HAP-1 (cell line): ENCODE measurements at regions not wholly inside any gene's neighbourhood (a gene's known extent, or its start where the extent isn't known, plus 50 kb on each side); places are given as distances from the start of the nearest gene placed in this dataset.

Experiments
- DNase-seq, 2 experiments: peaks; one replicate each; pipeline ENCODE4 v3.0.0-alpha.2; 2016 to 2020; ENCODE audit warnings: low spot score in 2 of 2
- H3K27me3 ChIP-seq: fragments of 250-450 bp; sonication (Bioruptor Pico); 2 replicates; pipeline ENCODE4 v1.5.1; 2020; ENCODE audit warnings: low read depth, mild to moderate bottlenecking, moderate library complexity
- H3K36me3 ChIP-seq: fragments of 250-450 bp; sonication (Bioruptor Pico); replicated peaks from 2 replicates; pipeline ENCODE4 v1.5.1; 2020; ENCODE audit warnings: mild to moderate bottlenecking
- H3K4me1 ChIP-seq: fragments of 250-450 bp; sonication (Bioruptor Pico); 2 replicates; pipeline ENCODE4 v1.5.1; 2020; ENCODE audit warnings: mild to moderate bottlenecking
- H3K4me3 ChIP-seq: fragments of 250-450 bp; sonication (Bioruptor Pico); 2 replicates; pipeline ENCODE4 v1.5.1; 2020; ENCODE audit warnings: mild to moderate bottlenecking, moderate library complexity
- H3K9me3 ChIP-seq: fragments of 250-450 bp; sonication (Bioruptor Pico); 2 replicates; pipeline ENCODE4 v1.5.1; 2020; ENCODE audit warnings: mild to moderate bottlenecking, moderate library complexity
- in situ Hi-C: fragments of 300-500 bp; cut with MboI; formaldehyde crosslinking; loops from 3 replicates; pipeline ENCODE4 v1.14.3; 2020; ENCODE audit warnings: low sequenced_read_pairs, inconsistent platforms, mixed read lengths

DNA sequence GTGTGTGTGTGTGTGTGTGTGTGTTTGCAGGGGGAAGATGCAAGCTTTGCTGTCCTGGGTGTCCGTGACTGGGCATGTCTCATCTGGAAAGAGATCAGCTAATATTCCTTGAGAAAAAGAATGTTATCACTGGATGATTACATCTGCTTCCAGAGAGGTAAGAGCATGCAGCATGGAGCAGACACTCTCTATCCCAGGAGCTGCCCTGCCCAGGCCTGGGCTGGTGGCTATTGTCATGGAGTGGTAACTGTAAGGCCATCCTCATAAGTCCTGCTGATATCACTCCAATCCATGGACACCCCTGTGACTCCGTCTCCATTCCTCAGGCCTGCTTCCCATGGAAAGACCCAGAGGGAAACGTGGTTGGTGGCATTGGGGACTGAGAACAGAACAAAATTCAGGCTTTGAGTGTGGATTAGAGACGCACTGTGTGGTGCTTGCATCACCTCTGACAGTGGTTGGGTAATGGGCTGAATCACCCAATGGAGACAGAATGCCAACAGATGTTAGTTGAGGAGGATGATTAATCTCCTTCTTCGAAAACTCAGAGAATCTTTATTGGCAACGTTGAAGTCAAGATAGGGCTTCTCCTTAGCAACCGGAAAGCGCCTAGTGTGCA lies 52.0 kb upstream of the KCNIP1 start:
- Histone ChIP-seq H3K27me3 (no peaks in the 10 kb centered on the region), H3K4me1 (no peaks in the 10 kb centered on the region), H3K4me3 (no peak overlapping the region), H3K9me3 (no peaks in the 10 kb centered on the region), H3K36me3 (no peaks in the 10 kb centered on the region)
- in situ Hi-C loops = no loop called here
- DNase-seq = no peak

DNA sequence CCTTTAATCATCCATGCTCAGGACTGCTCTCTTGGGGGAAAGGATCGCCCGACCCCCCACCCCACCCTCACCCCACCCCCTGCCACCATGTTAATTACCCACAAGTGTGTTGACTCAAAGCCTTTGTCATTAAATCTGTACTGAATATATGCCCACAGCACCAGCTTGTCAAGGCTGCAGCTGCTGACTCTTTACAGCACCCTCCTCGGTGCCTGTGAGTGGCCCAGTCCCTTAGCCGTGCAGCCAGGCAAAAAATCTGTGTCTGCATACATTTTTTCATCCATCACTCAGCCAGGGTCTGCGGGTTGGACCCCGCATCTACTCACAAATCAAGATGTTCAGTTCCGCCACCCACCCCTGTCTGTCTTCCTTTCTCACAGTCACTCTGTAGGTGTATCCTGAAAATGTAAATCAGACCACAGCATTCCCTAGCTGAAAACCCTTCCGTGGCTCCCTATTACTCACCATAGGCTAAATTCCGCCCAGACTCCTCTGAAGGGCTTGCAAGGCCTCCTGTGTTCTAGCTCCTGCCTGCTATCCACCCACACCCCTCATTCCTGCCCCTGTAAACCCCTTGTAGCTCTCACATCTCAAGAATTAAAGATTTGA lies 53.7 kb upstream of the KCNIP1 start:
- in situ Hi-C loops = no loop called here
- H3K36me3 ChIP-seq = no peaks in the 10 kb centered on the region
- H3K4me3 ChIP-seq = no peak overlapping the region
- H3K9me3 ChIP-seq = no peaks in the 10 kb centered on the region
- DNase-seq = no peak
- no peaks in the 10 kb centered on the region for H3K27me3 ChIP-seq
- no peaks in the 10 kb centered on the region for H3K4me1 ChIP-seq

DNA sequence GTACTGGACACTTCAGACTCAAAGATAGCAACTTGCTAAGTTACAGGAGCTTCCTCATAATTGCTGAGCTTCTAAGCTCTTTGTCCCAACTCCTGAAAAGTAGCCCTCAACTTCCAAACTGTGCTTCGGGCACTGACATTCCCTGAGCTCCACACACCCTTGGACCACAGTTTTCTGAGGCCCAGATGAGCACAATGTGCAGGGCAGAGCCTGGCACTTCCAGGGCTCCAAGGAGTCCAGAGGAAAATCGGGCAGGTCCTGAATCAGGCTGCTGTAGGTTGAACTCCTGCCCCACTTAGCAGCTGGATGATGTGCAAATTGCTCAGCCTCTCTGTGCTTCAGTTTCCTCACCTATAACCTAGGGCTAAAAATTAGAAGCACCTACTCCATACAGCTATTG lies 54.6 kb upstream of the KCNIP1 start:
- no peak overlapping the region for H3K4me3 ChIP-seq
- no peaks in the 10 kb centered on the region for H3K36me3 ChIP-seq
- in situ Hi-C loops = no loop called here
- H3K4me1 ChIP-seq = no peaks in the 10 kb centered on the region
- no peak for DNase-seq
- H3K9me3 ChIP-seq = no peaks in the 10 kb centered on the region
- H3K27me3 ChIP-seq = no peaks in the 10 kb centered on the region

DNA sequence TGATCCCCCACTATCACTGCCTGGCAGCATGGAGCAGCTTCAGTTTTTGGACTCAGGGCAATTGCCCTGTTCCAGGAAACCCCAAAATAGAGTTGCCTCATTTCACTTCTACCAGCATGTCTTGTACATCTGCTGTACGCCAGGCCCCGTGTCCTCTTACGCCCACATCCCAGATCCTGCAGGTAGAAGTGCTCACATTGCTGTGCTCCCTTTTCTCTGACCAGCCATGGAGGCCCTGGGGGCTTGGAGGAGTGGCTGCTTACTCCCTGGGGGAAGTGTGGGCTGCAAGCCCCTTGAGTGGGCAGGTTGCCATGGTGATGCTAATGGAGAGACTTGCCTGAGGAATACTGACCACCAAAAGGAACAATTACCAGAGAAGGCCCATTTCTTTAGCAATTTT lies 55.6 kb upstream of the KCNIP1 start:
- H3K4me1 ChIP-seq = no peaks in the 10 kb centered on the region
- no peak for DNase-seq
- no peaks in the 10 kb centered on the region for H3K36me3 ChIP-seq
- no peaks in the 10 kb centered on the region for H3K27me3 ChIP-seq
- in situ Hi-C loops = no loop called here
- H3K9me3 ChIP-seq = no peaks in the 10 kb centered on the region
- H3K4me3 ChIP-seq = no peak overlapping the region

DNA sequence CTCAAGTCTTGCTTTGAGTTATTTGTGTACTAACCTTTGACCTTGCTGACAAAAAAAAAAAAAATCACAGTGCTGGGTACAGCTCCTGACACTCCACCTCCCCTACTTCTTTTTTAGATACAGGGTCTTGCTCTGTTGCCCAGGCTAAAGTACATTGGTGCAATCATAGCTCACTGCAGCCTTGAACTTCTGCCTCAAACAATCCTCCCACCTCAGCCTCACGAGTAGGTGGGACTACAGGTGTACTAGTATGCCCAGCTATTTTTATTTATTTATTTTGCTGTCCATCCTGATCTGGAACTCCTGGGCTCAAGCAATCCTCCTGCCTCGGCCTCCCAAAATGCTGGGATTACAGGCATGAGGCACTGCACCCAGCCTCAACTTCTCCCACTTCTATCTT lies 57.2 kb upstream of the KCNMB1 start:
- DNase-seq = no peak
- H3K4me1 ChIP-seq = no peaks in the 10 kb centered on the region
- no peaks in the 10 kb centered on the region for H3K36me3 ChIP-seq
- no peaks in the 10 kb centered on the region for H3K9me3 ChIP-seq
- H3K4me3 ChIP-seq = no peak overlapping the region
- in situ Hi-C loops = no loop called here
- H3K27me3 ChIP-seq = no peaks in the 10 kb centered on the region

DNA sequence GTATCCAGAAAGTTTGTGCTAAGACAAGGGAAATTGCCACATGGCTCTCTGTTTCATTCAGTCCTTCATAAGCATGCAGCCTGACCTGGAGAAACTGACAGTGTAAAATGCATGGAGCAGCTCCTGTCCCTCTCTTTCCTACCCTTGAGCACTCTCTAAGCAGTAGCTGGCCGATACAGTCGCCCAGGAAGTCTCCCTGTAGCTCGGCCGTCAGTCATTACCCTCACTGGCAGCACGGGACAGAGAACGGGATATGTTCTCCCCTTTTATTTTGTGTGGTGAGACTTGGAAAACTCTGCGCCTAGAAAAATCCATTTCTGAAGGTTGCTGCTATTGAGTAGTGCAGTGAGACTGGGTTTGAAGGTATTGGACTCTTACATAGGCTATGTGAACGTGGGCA lies 56.8 kb upstream of the KCNMB1 start:
- Histone ChIP-seq H3K27me3 (no peaks in the 10 kb centered on the region), H3K36me3 (no peaks in the 10 kb centered on the region), H3K4me1 (no peaks in the 10 kb centered on the region), H3K4me3 (no peak overlapping the region), H3K9me3 (no peaks in the 10 kb centered on the region)
- DNase-seq = no peak
- in situ Hi-C loops = no loop called here

DNA sequence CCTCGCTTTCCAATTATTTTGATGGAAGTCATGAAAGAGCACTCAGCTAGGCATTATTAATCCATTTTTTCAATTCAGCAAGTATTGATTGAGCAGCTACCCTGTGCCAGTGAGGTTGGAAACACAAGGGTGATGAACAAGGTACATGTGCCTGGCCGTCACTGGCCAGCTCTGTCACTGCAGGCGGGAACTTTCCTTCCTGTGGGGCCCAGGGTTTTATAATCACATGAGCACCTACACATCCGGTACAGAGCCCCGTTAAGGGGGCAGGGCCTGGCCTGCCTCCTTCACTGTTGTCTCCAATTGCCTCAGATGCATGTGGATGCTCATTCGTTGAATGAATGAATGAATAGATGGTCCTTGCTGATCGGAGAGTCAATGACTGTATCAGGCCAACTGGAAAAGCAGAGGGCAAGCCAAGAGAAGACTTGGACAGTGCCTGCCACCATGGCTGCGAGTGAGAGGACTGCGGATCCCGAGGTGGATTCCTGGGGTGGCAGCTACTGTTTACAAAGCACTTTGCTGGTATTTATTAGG lies 55.9 kb upstream of the KCNMB1 start:
- in situ Hi-C loops = loop anchor here (5.0 kb wide), 1 partner anchor 177 kb away; no protein-coding TSS in a partner anchor
- Histone ChIP-seq H3K9me3 (no peaks in the 10 kb centered on the region), H3K27me3 (no peaks in the 10 kb centered on the region), H3K4me3 (no peak overlapping the region), H3K36me3 (no peaks in the 10 kb centered on the region), H3K4me1 (no peaks in the 10 kb centered on the region)
- no peak for DNase-seq

DNA sequence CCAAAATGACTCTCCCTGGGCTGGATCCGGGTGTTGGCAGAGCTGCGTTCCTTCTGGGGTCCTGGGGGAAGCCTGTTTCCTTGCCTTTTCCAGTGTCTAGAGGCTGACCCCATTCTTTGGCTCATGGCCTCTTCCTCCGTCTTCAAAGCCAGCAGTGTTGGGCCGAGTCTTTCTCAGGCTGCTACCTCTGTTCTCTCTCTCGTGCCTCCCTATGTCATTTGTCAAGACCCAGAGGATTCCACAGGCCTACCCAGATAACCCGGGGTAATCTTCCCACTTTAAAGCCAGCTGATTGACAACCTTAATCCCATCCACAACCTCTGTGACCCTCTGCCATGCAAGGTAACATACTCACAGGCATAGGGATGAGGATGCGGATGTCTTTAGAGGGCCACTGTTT lies 55.0 kb upstream of the KCNMB1 start:
- DNase-seq = no peak
- H3K9me3 ChIP-seq = no peaks in the 10 kb centered on the region
- H3K36me3 ChIP-seq = no peaks in the 10 kb centered on the region
- H3K27me3 ChIP-seq = no peaks in the 10 kb centered on the region
- in situ Hi-C loops = loop anchor here (5.0 kb wide), 1 partner anchor 178 kb away; no protein-coding TSS in a partner anchor
- no peaks in the 10 kb centered on the region for H3K4me1 ChIP-seq
- H3K4me3 ChIP-seq = no peak overlapping the region

DNA sequence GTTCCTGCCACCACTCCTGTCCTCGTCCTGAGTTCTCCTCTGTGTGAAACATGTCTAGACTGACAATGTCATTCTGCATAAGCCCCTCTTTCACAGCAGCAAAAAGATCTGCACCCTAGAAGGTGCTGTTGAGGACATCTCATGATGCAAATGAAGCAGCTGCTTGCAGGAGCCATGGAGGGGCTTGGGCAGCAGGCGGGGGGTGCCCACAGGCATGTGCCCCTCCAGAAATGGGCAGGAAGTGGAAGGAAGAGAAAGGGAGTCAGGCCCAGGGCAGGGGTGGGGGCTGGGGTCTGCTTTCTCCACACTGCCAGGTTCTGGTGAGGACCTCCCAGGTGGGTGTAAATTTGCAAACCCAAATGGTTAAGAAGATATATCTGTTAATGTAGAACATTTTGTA lies 54.5 kb upstream of the KCNMB1 start:
- H3K9me3 ChIP-seq = no peaks in the 10 kb centered on the region
- H3K4me3 ChIP-seq = no peak overlapping the region
- H3K36me3 ChIP-seq = no peaks in the 10 kb centered on the region
- H3K4me1 ChIP-seq = no peaks in the 10 kb centered on the region
- DNase-seq = no peak
- in situ Hi-C loops = loop anchor here (5.0 kb wide), 1 partner anchor 179 kb away; no protein-coding TSS in a partner anchor
- no peaks in the 10 kb centered on the region for H3K27me3 ChIP-seq

DNA sequence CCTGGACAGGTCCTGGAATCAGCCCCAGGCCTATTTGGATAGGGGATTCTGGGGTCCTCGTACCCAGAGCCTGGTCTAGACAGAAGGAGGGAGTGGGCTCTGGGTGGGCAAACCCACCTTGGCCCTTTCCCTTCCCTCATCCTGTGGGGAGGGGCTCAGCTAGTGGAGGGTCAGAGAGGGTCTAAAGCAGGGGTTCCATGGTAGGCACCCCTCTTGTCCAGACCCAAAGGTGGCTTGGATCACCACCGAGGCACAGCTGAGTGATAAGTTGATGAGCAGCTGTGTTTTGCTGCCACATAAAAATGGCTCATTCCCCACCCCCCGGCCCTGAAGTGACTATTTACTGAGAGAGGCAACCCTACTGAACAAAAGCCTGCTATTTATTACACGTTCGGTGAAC lies 53.8 kb upstream of the KCNMB1 start:
- H3K9me3 ChIP-seq = no peaks in the 10 kb centered on the region
- no peak overlapping the region for H3K4me3 ChIP-seq
- no peaks in the 10 kb centered on the region for H3K36me3 ChIP-seq
- in situ Hi-C loops = loop anchor here (5.0 kb wide), 1 partner anchor 179 kb away; no protein-coding TSS in a partner anchor
- no peaks in the 10 kb centered on the region for H3K27me3 ChIP-seq
- DNase-seq = no peak
- H3K4me1 ChIP-seq = no peaks in the 10 kb centered on the region

DNA sequence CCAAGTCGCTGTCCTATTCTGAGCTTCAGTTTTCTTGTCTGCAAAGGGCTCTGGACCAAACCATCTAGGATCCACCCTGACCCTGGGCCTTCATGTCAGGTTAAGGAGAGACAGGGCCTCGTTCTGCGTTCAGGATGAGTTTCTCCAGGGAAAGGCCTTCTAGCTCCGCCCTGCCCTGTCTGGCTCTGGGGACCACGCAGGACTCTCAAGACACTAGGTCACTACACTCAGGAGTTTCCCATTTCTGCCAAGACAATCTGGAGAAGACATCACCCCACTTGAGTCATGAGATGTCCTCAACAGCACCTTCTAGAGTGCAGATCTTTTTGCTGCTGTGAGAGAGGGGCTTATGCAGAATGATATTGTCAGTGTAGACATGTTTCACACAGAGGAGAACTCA lies 53.2 kb upstream of the KCNMB1 start:
- Histone ChIP-seq H3K9me3 (no peaks in the 10 kb centered on the region), H3K4me3 (no peak overlapping the region), H3K36me3 (no peaks in the 10 kb centered on the region), H3K27me3 (no peaks in the 10 kb centered on the region), H3K4me1 (no peaks in the 10 kb centered on the region)
- no peak for DNase-seq
- in situ Hi-C loops = loop anchor here (5.0 kb wide), 1 partner anchor 180 kb away; no protein-coding TSS in a partner anchor

DNA sequence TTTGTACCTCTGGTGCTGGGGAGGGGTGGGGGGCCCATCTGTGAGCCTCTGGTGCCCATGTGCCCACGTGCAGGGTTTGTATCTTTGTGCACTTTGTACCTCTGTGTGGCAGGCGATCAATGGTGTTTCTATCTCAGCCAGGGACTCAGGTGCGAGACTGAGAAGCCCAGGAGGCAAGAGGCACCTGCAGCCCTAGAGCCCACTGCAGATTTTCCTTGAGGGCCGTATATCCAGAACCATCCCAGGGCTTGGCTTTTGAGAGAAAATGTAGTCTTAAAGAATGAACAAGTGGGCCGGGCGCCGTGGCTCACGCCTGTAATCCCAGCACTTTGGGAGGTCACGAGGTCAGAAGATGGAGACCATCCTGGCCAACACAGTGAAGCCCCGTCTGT lies 52.2 kb upstream of the KCNMB1 start:
- no peaks in the 10 kb centered on the region for H3K27me3 ChIP-seq
- in situ Hi-C loops = loop anchor here (5.0 kb wide), 1 partner anchor 181 kb away; no protein-coding TSS in a partner anchor
- no peak for DNase-seq
- no peaks in the 10 kb centered on the region for H3K4me1 ChIP-seq
- H3K4me3 ChIP-seq = no peak overlapping the region
- H3K36me3 ChIP-seq = no peaks in the 10 kb centered on the region
- no peaks in the 10 kb centered on the region for H3K9me3 ChIP-seq

DNA sequence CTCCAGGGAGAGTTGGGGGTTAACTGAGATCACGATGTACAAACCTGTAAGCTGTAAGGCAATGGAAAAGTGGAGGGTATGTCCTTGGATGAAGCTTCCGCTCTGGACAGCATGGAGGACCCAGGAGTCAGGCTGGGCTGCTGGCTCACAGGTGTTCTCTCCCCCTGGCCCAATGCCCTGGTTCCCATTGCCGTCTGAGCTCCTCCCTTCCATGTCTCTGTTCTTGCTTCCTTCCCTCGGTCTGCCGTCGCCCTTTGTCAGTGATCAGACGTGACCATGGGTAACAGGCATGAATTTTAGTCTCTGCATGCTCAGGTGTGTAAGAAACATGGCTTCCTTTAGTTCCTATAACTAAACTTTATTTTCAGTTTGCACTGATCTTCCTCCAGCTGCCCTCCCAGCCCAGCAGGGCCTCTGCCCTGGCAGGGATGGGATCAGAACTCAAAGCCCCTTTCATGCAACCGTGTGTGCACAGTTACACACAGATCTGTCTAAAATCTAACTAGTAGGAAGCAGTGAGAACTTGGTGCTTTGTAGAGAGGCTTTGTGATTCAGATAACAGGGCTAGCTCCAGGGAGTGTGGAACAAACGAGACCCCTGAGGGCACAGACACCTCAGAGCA lies 51.7 kb upstream of the KCNMB1 start:
- no peak for DNase-seq
- Histone ChIP-seq H3K27me3 (no peaks in the 10 kb centered on the region), H3K9me3 (no peaks in the 10 kb centered on the region), H3K4me3 (no peak overlapping the region), H3K4me1 (no peaks in the 10 kb centered on the region), H3K36me3 (no peaks in the 10 kb centered on the region)
- in situ Hi-C loops = loop anchor here (5.0 kb wide), 1 partner anchor 181 kb away; no protein-coding TSS in a partner anchor

DNA sequence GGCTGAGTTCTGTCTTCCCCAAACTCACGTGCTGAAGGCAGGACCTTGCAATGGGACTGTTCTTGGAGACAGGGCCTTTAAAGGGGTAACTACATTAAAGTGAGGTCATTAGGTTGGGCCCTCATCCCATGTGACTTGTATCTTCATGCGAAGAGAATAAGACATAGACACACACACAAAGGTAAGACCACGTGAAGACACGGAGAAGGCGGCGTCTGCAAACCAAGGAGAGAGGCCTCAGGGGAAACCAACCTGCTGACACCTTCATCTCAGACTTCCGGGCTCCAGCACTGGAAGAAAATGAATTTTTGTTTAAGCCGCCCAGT lies 50.7 kb upstream of the KCNMB1 start:
- in situ Hi-C loops = loop anchor here (5.0 kb wide), 1 partner anchor 182 kb away; no protein-coding TSS in a partner anchor
- no peak for DNase-seq
- H3K4me1 ChIP-seq = no peaks in the 10 kb centered on the region
- no peaks in the 10 kb centered on the region for H3K27me3 ChIP-seq
- H3K36me3 ChIP-seq = no peaks in the 10 kb centered on the region
- H3K4me3 ChIP-seq = no peak overlapping the region
- H3K9me3 ChIP-seq = no peaks in the 10 kb centered on the region
